Left lung (tissue), 4 donors: ENCODE measurements at regions not wholly inside any gene's neighbourhood (a gene's known extent, or its start where the extent isn't known, plus 50 kb on each side); places are given as distances from the start of the nearest gene placed in this dataset.

ENCODE experiments used
- ATAC-seq: fragments of 200-7000 bp; cut with Tn5 transposase; one replicate; pipeline ENCODE4 v1.9.1; 2020; ENCODE audit warnings: moderate library complexity
- DNase-seq, 4 donors: peaks; one replicate each; pipeline ENCODE4 v3.0.0-alpha.2; 2013 to 2020
- H3K27ac ChIP-seq, 2 donors: fragments of 200-600 bp; sonication (generic) in 1 of 2; one replicate each; pipeline versions ENCODE4 v1.5.0 to v1.8.0; 2020 to 2021
- H3K27me3 ChIP-seq, 2 donors: fragments of 200-600 bp; sonication (generic) in 1 of 2; one replicate each; pipeline versions ENCODE4 v1.5.0 to v1.8.0; 2020 to 2021
- H3K36me3 ChIP-seq, 2 donors: fragments of 200-600 bp; sonication (generic) in 1 of 2; one replicate each; pipeline versions ENCODE4 v1.5.0 to v1.8.0; 2020 to 2021
- H3K4me1 ChIP-seq, 2 donors: fragments of 200-600 bp; one replicate each; pipeline ENCODE4 v1.8.0; 2021
- H3K4me3 ChIP-seq, 2 donors: fragments of 200-600 bp; sonication (generic) in 1 of 2; one replicate each; pipeline versions ENCODE4 v1.5.0 to v1.8.0; 2020 to 2021; ENCODE audit warnings: mild to moderate bottlenecking in 1 of 2
- H3K9me3 ChIP-seq, 2 donors: fragments of 200-600 bp; sonication (generic) in 1 of 2; one replicate each; pipeline versions ENCODE4 v1.5.0 to v1.8.0; 2020 to 2021
- intact Hi-C, 2 donors: fragments of 100-400 bp; cut with DNase I; formaldehyde crosslinking; loops; one replicate each; pipeline versions ENCODE4 v1.11.2 to v1.14.2; 2022
- TF ChIP-seq, protein P1 (sequence below), 2 donors: fragments of 200-600 bp; sonication (generic) in 1 of 2; IDR thresholded peaks; one replicate each; pipeline versions ENCODE4 v1.5.0 to v1.8.0; 2021; ENCODE audit warnings: antibody characterized with exemption in 2 of 2
- donor health status: DM: no; HTN: yes; CAD: no.
- donor health status: DM: no; HTN: no; CAD: no.

DNA sequence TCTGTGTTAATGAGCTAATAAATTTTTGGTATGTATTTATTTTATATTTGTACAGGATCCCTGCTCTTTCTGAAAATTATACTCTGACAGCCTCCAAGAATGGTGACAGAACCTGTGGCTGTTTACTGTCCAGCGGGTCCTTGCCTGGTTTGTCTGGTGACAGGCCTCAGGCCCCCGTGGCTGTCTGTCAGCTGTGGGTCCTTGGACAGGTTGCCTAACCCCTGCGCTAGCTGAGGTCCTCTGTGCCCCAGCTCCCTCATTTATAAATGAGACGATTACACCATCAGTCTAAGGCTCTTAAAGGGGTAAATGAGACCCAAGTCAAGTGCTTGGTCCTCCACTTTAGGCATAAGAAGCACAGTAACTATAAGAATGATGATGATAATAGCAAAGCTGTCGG is 125.1 kb upstream of the COL5A1 start:
- no peak overlapping the region for H3K27ac ChIP-seq
- H3K4me3 ChIP-seq, result no peak overlapping the region
- H3K27me3 ChIP-seq, result no peaks in the 10 kb centered on the region
- TF ChIP-seq, protein P1, sequence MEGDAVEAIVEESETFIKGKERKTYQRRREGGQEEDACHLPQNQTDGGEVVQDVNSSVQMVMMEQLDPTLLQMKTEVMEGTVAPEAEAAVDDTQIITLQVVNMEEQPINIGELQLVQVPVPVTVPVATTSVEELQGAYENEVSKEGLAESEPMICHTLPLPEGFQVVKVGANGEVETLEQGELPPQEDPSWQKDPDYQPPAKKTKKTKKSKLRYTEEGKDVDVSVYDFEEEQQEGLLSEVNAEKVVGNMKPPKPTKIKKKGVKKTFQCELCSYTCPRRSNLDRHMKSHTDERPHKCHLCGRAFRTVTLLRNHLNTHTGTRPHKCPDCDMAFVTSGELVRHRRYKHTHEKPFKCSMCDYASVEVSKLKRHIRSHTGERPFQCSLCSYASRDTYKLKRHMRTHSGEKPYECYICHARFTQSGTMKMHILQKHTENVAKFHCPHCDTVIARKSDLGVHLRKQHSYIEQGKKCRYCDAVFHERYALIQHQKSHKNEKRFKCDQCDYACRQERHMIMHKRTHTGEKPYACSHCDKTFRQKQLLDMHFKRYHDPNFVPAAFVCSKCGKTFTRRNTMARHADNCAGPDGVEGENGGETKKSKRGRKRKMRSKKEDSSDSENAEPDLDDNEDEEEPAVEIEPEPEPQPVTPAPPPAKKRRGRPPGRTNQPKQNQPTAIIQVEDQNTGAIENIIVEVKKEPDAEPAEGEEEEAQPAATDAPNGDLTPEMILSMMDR (IDR thresholded peaks at IDR 0.05), result no peak
- no peaks in the 10 kb centered on the region for H3K4me1 ChIP-seq
- intact Hi-C loops, result no loop called here
- DNase-seq, result no peak
- H3K36me3 ChIP-seq, result no peaks in the 10 kb centered on the region
- no peak for ATAC-seq
- no peaks in the 10 kb centered on the region for H3K9me3 ChIP-seq

DNA sequence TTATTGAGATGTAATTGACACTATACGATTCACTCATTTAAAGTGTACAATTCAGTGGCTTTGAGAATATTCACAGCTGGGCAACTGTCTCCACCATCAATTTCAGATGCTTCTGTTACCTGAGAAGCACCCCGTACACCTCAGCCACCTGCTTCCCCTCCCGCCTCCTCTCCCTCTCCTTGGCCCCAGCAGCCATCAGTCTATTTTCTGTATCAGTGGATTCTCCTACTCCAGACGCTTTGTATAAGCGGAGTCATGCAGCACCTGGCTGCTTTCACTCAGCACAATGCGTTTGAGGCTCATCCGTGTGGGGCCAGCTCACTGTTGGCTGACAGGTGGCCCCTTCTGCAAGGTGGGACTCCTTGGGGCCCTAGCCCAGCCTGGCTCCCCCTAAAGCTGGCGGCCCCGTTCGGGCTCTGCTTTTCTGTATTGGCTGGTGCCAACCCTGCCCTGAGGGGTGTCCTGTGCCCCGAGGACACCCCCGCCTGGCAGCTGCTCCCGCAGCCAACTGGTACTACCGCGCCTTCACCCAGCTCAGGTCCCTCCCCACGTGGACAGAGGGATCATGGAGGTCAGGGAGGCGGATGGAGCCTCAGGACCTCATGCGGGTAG is 124.4 kb upstream of the COL5A1 start:
- Histone ChIP-seq H3K4me3 (no peak overlapping the region), H3K9me3 (no peaks in the 10 kb centered on the region), H3K36me3 (no peaks in the 10 kb centered on the region), H3K27me3 (peaks cover 0 to 5% of the 10 kb centered on the region in 2 donors), H3K4me1 (no peaks in the 10 kb centered on the region), H3K27ac (no peak overlapping the region)
- TF ChIP-seq, protein P1 (IDR thresholded peaks at IDR 0.05), result no peak
- DNase-seq, result no peak
- intact Hi-C loops, result no loop called here
- no peak for ATAC-seq

GRCh38 chr9:134518004-134518606 is 123.5 kb upstream of the COL5A1 start:
- Histone ChIP-seq H3K9me3 (no peaks in the 10 kb centered on the region), H3K36me3 (no peaks in the 10 kb centered on the region), H3K4me1 (no peaks in the 10 kb centered on the region), H3K4me3 (no peak overlapping the region), H3K27ac (no peak overlapping the region), H3K27me3 (peaks cover 0 to 5% of the 10 kb centered on the region in 2 donors)
- intact Hi-C loops, result no loop called here
- ATAC-seq (no peak), DNase-seq (peak in 1 of 4 donors; percentile 74)
- TF ChIP-seq, protein P1 (IDR thresholded peaks at IDR 0.05), result no peak

- Histone ChIP-seq H3K4me1 (no peaks in the 10 kb centered on the region), H3K9me3 (no peaks in the 10 kb centered on the region), H3K27me3 (peaks cover 0 to 5% of the 10 kb centered on the region in 2 donors), H3K36me3 (no peaks in the 10 kb centered on the region), H3K4me3 (no peak overlapping the region), H3K27ac (no peak overlapping the region)
- TF ChIP-seq, protein P1 (IDR thresholded peaks at IDR 0.05), result no peak
- intact Hi-C loops, result no loop called here
- ATAC-seq (no peak), DNase-seq (no peak)
These were observed 122.1 kb upstream of the COL5A1 start for GRCh38 chr9:134519375-134520070.

GRCh38 chr9:134521817-134522501 is 119.6 kb upstream of the COL5A1 start:
- H3K36me3 ChIP-seq, result no peaks in the 10 kb centered on the region
- intact Hi-C loops, result no loop called here
- DNase-seq (peak in 1 of 4 donors; percentile 58), ATAC-seq (no peak)
- no peaks in the 10 kb centered on the region for H3K9me3 ChIP-seq
- H3K4me3 ChIP-seq, result no peak overlapping the region
- H3K4me1 ChIP-seq, result no peaks in the 10 kb centered on the region
- no peak overlapping the region for H3K27ac ChIP-seq
- TF ChIP-seq, protein P1 (IDR thresholded peaks at IDR 0.05), result no peak
- H3K27me3 ChIP-seq, result peaks cover 0 to 21% of the 10 kb centered on the region in 2 donors
